Neural cell (in vitro differentiated cells): ENCODE measurements at regions not wholly inside any gene's neighbourhood (a gene's known extent, or its start where the extent isn't known, plus 50 kb on each side); places are given as distances from the start of the nearest gene placed in this dataset.

Source experiments
- H2AFZ ChIP-seq: fragments of 200-600, 300-800 bp; sonication (generic), shearing (Covaris generic); 2 replicates; pipeline ENCODE4 v1.6.0; 2014; ENCODE audit warnings: low read depth, mild to moderate bottlenecking, antibody characterized with exemption, low read length, moderate library complexity
- H3F3A ChIP-seq: fragments of 200-600 bp; shearing (Covaris generic); 2 replicates; pipeline ENCODE4 v1.6.1; 2016; ENCODE audit warnings: mild to moderate bottlenecking, moderate library complexity, mixed read lengths, antibody characterized with exemption, low read length; ENCODE audit not compliant: insufficient read depth, poor library complexity, severe bottlenecking
- H3K27ac ChIP-seq: fragments of 200-600, 300-800 bp; sonication (generic), shearing (Covaris generic); 2 replicates; pipeline ENCODE4 v1.5.1; 2014; ENCODE audit warnings: mild to moderate bottlenecking, low read length, moderate library complexity
- H3K27me3 ChIP-seq: fragments of 300-800, 200-600 bp; sonication (generic), shearing (Covaris generic); 2 replicates; pipeline ENCODE4 v1.6.0; 2014; ENCODE audit warnings: mild to moderate bottlenecking, low read depth, low read length, moderate library complexity; ENCODE audit not compliant: insufficient read depth
- H3K36me3 ChIP-seq: fragments of 300-800, 200-600 bp; sonication (generic), shearing (Covaris generic); 2 replicates; pipeline ENCODE4 v1.5.1; 2014; ENCODE audit warnings: mild to moderate bottlenecking, antibody characterized with exemption, low read length, moderate library complexity; ENCODE audit not compliant: insufficient read depth
- H3K4me2 ChIP-seq: fragments of 300-800, 200-600 bp; sonication (generic), shearing (Covaris generic); 2 replicates; pipeline ENCODE4 v1.6.0; 2014; ENCODE audit warnings: mild to moderate bottlenecking, low read length
- H3K4me3 ChIP-seq: fragments of 300-800, 200-600 bp; sonication (generic), shearing (Covaris generic); 2 replicates; pipeline ENCODE4 v1.5.1; 2014; ENCODE audit warnings: mild to moderate bottlenecking, low read length, moderate library complexity
- H3K79me2 ChIP-seq: fragments of 200-600 bp; shearing (Covaris generic); replicated peaks from 2 replicates; pipeline ENCODE4 v1.6.0; 2014; ENCODE audit warnings: mild to moderate bottlenecking, low read length, moderate library complexity; ENCODE audit not compliant: insufficient read depth
- H3K9ac ChIP-seq: fragments of 300-800, 200-600 bp; sonication (generic), shearing (Covaris generic); 2 replicates; pipeline ENCODE4 v1.6.1; 2016; ENCODE audit warnings: mild to moderate bottlenecking, low read length, mixed read lengths
- H3K9me2 ChIP-seq: fragments of 200-600 bp; shearing (Covaris generic); 2 replicates; pipeline ENCODE4 v1.6.1; 2016; ENCODE audit warnings: mild to moderate bottlenecking, low read length, mixed read lengths; ENCODE audit not compliant: insufficient read depth
- H3K9me3 ChIP-seq: fragments of 200-600, 300-800 bp; sonication (generic), shearing (Covaris generic); 2 replicates; pipeline ENCODE4 v1.6.1; 2016; ENCODE audit warnings: mild to moderate bottlenecking, mixed run types, low read length, moderate library complexity, mixed read lengths
- H4K20me1 ChIP-seq: fragments of 200-600 bp; shearing (Covaris generic); 2 replicates; pipeline ENCODE4 v1.6.1; 2016; ENCODE audit warnings: mild to moderate bottlenecking, mixed run types; ENCODE audit not compliant: insufficient read depth
- EP300 ChIP-seq: fragments of 450-650 bp; conservative IDR thresholded peaks from 2 replicates; pipeline ENCODE4 v1.6.1; 2014; ENCODE audit warnings: antibody characterized with exemption, mild to moderate bottlenecking, moderate library complexity; ENCODE audit not compliant: poor library complexity, severe bottlenecking
- EZH2 ChIP-seq: fragments of 200-600, 300-800 bp; shearing (Covaris generic), sonication (generic); IDR thresholded peaks from 2 replicates; pipeline ENCODE4 v1.6.1; 2014; ENCODE audit warnings: antibody characterized with exemption, low read length, borderline replicate concordance, mild to moderate bottlenecking; ENCODE audit not compliant: insufficient read depth, poor library complexity, severe bottlenecking
- MXI1 ChIP-seq: fragments of 450-650 bp; conservative IDR thresholded peaks from 2 replicates; pipeline ENCODE4 v1.6.1; 2014; ENCODE audit warnings: antibody characterized with exemption, mild to moderate bottlenecking; ENCODE audit not compliant: poor library complexity, severe bottlenecking
- POLR2AphosphoS5 ChIP-seq: IDR thresholded peaks from 2 replicates; pipeline ENCODE4 v1.6.1; 2012
- RAD21 ChIP-seq: fragments of 450-650 bp; conservative IDR thresholded peaks from 2 replicates; pipeline ENCODE4 v1.6.1; 2014; ENCODE audit warnings: antibody characterized with exemption, mild to moderate bottlenecking, moderate library complexity
- SMC3 ChIP-seq: fragments of 450-650 bp; conservative IDR thresholded peaks from 2 replicates; pipeline ENCODE4 v1.6.1; 2014; ENCODE audit warnings: antibody characterized with exemption, mild to moderate bottlenecking, moderate library complexity; ENCODE audit not compliant: poor library complexity
- TAF1 ChIP-seq: IDR thresholded peaks from 2 replicates; pipeline ENCODE4 v1.6.1; 2012; ENCODE audit warnings: low read depth
- TF ChIP-seq, protein P1 (sequence below): IDR thresholded peaks from 2 replicates; pipeline ENCODE4 v1.6.1; 2012; ENCODE audit warnings: borderline replicate concordance
- TF ChIP-seq, protein P2 (sequence below): fragments of 450-650 bp; IDR thresholded peaks from 2 replicates; pipeline ENCODE4 v1.5.1; 2014; ENCODE audit warnings: antibody characterized with exemption, mild to moderate bottlenecking, moderate library complexity; ENCODE audit not compliant: poor library complexity, severe bottlenecking

DNA sequence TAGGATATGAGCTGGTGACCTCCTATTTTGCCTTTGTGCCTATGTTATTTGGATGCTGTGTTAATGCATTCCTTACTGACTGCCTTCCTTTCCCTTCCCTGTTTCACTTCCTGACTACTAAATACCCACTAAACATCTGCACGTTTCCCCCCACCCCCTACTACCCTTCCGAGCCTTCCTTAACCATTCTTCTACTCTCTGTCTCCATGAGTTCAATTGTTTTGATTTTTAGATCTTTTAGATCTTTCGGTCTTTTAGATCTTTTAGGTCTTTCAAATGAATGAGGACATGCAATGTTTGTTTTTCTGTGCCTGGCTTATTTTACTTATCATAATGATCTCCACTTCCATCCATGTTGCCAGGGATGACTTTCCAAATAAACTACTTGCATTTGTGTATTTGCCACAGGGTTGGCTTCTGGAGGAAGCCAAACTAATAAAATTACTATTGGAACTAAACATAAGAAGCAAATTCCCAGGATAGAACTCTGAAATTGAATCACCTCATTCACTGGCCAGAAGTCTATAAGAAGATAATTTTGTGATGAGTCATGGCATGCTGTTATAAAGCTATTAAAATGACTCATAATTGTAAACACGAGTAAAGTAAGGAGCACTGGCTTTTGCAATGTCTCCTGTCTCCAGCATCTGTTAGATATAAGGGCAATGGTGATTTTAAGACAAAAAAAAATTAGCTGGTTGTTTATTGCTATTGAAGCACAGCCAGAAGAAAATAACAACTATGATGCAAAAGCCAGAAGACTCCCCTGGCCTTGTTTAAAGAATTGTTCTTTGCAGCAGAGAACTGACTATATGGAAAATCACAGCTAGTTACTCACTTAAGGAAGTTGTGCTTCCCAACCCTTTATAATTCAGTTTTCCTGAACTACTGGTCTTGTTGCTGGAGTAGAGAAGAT is 586.3 kb downstream of the LRFN5 start:
- Histone ChIP-seq H3K27me3 (no peaks in the 10 kb centered on the region), H3K27ac (no peak overlapping the region)

DNA sequence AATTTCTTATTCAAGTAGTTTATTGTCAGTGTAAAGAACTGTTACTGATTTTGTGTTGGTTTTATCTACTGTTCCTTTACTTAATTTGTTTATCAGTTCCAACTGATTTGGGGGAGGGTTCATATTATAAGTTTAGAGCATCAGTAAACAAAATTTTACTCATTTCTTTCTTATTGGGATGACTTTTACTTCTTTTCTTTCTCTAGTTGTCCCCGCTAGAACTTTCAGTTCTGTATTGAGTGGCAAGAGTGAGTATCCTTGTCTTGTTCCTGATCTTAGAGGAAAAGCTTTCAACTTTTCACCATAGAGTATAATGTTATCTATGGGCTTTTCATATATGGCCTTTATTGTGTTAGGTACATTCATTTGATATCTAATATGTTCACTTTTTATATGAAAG is 584.1 kb downstream of the LRFN5 start:
- Histone ChIP-seq H4K20me1 (no peaks in the 10 kb centered on the region), H3F3A (no peaks in the 10 kb centered on the region), H3K9me3 (no peaks in the 10 kb centered on the region), H3K36me3 (no peaks in the 10 kb centered on the region), H2AFZ (no peak overlapping the region), H3K9me2 (no peaks in the 10 kb centered on the region), H3K9ac (no peak overlapping the region), H3K4me2 (no peak overlapping the region), H3K4me3 (no peak overlapping the region), H3K79me2 (no peaks in the 10 kb centered on the region), H3K27me3 (no peaks in the 10 kb centered on the region), H3K27ac (no peak overlapping the region)
- TF ChIP-seq TAF1: no peak
- TF ChIP-seq SMC3: no peak
- TF ChIP-seq, protein P1, sequence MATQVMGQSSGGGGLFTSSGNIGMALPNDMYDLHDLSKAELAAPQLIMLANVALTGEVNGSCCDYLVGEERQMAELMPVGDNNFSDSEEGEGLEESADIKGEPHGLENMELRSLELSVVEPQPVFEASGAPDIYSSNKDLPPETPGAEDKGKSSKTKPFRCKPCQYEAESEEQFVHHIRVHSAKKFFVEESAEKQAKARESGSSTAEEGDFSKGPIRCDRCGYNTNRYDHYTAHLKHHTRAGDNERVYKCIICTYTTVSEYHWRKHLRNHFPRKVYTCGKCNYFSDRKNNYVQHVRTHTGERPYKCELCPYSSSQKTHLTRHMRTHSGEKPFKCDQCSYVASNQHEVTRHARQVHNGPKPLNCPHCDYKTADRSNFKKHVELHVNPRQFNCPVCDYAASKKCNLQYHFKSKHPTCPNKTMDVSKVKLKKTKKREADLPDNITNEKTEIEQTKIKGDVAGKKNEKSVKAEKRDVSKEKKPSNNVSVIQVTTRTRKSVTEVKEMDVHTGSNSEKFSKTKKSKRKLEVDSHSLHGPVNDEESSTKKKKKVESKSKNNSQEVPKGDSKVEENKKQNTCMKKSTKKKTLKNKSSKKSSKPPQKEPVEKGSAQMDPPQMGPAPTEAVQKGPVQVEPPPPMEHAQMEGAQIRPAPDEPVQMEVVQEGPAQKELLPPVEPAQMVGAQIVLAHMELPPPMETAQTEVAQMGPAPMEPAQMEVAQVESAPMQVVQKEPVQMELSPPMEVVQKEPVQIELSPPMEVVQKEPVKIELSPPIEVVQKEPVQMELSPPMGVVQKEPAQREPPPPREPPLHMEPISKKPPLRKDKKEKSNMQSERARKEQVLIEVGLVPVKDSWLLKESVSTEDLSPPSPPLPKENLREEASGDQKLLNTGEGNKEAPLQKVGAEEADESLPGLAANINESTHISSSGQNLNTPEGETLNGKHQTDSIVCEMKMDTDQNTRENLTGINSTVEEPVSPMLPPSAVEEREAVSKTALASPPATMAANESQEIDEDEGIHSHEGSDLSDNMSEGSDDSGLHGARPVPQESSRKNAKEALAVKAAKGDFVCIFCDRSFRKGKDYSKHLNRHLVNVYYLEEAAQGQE: no peak
- TF ChIP-seq, protein P2, sequence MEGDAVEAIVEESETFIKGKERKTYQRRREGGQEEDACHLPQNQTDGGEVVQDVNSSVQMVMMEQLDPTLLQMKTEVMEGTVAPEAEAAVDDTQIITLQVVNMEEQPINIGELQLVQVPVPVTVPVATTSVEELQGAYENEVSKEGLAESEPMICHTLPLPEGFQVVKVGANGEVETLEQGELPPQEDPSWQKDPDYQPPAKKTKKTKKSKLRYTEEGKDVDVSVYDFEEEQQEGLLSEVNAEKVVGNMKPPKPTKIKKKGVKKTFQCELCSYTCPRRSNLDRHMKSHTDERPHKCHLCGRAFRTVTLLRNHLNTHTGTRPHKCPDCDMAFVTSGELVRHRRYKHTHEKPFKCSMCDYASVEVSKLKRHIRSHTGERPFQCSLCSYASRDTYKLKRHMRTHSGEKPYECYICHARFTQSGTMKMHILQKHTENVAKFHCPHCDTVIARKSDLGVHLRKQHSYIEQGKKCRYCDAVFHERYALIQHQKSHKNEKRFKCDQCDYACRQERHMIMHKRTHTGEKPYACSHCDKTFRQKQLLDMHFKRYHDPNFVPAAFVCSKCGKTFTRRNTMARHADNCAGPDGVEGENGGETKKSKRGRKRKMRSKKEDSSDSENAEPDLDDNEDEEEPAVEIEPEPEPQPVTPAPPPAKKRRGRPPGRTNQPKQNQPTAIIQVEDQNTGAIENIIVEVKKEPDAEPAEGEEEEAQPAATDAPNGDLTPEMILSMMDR: no peak
- no peak for TF ChIP-seq RAD21
- TF ChIP-seq EP300: no peak
- no peak for TF ChIP-seq MXI1
- TF ChIP-seq EZH2: no peak
- TF ChIP-seq POLR2AphosphoS5: no peak

More for the DNA sequence above, 586.3 kb downstream of the LRFN5 start:
- H3K9ac ChIP-seq: no peak overlapping the region
- no peaks in the 10 kb centered on the region for H3K36me3 ChIP-seq
- no peak overlapping the region for H3K4me3 ChIP-seq
- no peak overlapping the region for H2AFZ ChIP-seq
- H3K79me2 ChIP-seq: no peaks in the 10 kb centered on the region
- no peaks in the 10 kb centered on the region for H3F3A ChIP-seq
- no peaks in the 10 kb centered on the region for H4K20me1 ChIP-seq
- no peak overlapping the region for H3K4me2 ChIP-seq
- H3K9me2 ChIP-seq: no peaks in the 10 kb centered on the region
- H3K9me3 ChIP-seq: no peaks in the 10 kb centered on the region
- TF ChIP-seq RAD21 (no peak), SMC3 (no peak), EP300 (no peak), MXI1 (no peak), POLR2AphosphoS5 (no peak), TAF1 (no peak), EZH2 (no peak)
- TF ChIP-seq, protein P2: no peak
- TF ChIP-seq, protein P1: no peak
